Right kidney (tissue), 1 donor: ENCODE measurements at regions not wholly inside any gene's neighbourhood (a gene's known extent, or its start where the extent isn't known, plus 50 kb on each side); places are given as distances from the start of the nearest gene placed in this dataset.
"Not testable (repeated sequence)": the region's sequence is repeated elsewhere in the genome, so short reads cannot be mapped to it uniquely, and the experiment has no call there.

Source experiments
- DNase-seq: peaks from one replicate; pipeline ENCODE4 v3.0.0-alpha.2; 2016

DNA sequence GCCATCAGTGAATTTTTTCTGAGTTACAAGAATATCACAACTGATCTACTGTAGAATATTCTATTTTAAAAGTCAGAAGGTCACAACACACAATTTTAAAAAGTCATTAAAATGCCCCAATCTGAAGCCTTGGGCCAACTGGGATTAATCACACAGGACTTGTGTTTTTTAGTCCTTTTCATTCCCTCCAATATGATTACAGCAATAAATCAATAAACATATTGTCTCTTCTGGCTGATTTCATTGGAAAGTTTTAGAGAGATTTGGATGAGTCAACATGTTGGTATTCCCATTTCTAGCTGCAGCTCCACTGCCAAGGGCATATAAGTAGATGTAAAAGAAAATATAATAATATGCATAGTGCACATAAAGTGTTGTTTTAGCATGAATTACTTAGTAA lies 85.8 kb downstream of the NIBAN1 start:
- no peak for DNase-seq

DNA sequence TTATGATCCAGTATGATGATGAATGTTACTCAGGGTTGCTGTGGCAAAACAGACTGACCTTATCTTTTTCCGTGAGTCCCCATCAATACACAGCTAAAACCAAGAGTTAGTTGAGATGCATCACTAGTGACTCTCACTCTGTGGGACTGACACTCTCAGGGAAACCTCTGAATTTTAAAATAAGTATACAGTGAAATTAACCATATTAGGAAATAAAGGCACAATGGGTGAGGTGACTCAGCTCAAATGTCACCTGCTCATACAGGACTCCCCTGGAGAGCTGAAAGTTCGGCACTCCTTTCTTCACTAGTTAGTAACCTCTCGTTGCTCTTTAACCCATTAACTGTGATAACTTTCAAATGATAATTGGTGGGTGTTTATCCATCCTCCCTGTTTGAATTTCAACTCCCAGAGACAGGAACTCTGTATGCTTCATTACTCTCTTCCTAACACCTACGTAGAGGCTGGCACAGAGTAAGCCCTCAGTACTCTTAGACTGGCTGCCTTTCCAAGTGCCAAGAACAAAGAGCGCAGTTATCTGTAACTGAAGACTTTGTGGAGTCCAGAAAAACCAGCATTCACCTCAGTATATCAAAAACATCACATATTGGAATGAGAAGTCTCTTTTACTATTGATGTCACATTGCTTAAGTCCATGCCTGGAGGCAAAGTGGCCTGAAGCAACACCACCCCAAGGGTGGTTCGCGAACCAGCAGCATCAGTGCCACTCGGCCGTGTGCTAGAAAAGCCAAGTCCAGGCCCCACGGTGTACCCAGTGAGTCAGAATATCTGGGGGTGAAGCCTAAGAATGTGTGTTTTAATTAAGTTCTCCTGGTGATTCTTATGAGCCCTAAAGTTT lies 91.1 kb downstream of the NIBAN1 start:
- no peak for DNase-seq

- no peak for DNase-seq
Observed at GRCh38 chr1:184881941-184882913, 92.1 kb downstream of the NIBAN1 start.

DNA sequence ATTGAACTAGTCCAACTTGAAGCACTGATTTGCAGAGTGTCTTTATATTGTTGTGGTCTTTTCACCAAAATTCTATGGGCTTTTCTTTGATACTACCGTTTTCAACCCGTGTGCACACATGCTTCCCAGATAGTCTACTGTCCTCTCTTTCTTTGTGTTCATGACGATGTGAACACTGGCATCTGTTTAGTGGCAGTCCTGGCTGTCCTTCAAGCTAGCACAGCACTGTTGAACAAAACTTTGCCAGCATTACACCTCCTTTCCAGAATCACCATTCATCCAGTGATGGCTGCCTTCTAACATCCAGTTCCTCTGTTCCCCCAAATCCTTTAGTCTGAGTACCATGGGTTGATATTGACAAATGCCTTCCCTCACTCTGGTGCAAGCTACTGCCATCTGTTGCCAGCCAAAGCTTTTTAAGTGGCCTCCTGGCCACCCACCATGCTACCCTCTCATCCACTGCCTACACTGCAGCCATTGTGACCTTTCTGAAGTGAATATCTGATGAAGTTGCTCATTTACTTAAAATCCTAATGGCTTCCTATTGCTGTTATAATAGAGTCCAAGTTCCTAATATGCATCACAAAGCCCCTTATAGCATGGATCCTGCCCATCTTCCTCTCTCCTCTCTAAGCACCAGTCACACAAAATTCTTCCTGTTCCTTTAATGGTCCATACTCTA lies 94.3 kb downstream of the NIBAN1 start:
- DNase-seq = no peak

- DNase-seq = no peak
Observed at GRCh38 chr1:184878602-184879001, 95.7 kb downstream of the NIBAN1 start.

DNA sequence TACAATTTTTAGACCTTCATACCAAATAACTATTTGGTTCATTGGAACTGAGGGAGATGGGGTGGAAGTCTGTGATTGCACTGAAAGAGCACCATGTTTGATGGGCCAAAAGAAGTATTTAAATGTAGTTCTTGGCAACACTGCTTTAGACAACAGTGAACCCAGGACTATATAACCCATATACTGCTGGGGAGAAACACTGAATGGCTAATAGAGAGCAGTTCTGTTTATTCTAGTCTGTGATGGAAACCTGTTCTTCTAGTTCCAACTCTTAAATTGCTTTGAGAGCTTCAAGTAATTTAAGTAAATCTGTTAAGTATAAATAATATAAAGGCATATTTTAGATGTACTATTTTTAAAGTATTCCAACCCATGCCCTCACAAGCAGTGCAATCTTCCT lies 96.3 kb downstream of the NIBAN1 start:
- DNase-seq = no peak

DNA sequence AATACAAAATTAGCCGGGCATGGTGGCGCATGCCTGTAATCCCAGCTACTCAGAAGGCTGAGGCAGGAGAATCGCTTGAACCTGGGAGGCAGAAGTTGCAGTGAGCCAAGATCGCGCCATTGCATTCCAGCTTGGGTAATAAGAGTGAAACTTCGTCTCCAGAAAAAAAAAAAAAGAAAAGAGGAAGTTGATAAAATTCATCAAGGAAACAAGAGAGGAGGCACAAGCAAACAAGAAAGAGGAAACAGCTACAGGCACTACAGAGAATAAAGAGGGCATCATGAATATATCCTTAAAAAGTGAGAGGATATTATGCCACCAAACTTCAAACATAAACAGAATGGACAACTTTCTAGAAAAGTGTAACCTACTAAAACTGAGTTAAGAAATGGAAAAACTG lies 98.3 kb downstream of the NIBAN1 start:
- not testable (repeated sequence) for DNase-seq

DNA sequence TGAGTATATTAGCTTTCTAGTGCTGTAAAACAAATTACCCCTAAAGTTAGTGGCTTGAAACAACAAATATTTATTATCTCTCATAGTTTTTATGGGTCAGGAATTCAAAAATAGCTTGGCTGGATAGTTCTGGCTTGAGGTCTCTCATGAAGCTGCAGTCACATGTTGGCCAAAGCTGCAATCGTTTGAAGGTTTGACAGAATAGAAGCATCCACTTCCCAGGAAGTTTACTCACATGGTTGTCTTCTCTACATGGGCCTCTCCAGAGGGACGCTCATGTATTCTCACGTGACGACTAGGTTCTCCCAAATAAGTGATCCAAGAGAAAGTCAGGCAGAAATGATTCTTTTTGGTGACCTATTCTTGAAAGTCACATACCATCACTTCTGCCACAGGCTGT lies 99.1 kb downstream of the NIBAN1 start:
- DNase-seq = no peak

DNA sequence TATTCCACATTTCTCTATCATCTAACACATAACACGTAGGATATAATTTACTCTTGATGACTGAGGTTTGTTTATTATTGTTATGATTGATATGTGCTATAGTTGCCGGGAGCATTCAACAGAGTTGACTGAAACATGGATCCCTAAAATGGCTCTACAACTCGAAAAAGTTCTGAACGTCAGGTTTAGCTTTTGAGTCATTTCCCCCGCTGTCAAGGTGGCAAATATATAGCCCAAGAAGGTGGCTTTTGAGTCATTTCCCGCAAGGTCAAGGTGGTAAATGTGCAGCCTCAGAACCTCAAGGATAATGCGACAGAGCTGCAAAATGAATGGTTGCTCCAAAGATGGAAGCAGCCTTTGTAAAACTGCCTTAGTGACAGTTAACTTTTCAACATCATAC lies 104.0 kb downstream of the NIBAN1 start:
- no peak for DNase-seq

DNA sequence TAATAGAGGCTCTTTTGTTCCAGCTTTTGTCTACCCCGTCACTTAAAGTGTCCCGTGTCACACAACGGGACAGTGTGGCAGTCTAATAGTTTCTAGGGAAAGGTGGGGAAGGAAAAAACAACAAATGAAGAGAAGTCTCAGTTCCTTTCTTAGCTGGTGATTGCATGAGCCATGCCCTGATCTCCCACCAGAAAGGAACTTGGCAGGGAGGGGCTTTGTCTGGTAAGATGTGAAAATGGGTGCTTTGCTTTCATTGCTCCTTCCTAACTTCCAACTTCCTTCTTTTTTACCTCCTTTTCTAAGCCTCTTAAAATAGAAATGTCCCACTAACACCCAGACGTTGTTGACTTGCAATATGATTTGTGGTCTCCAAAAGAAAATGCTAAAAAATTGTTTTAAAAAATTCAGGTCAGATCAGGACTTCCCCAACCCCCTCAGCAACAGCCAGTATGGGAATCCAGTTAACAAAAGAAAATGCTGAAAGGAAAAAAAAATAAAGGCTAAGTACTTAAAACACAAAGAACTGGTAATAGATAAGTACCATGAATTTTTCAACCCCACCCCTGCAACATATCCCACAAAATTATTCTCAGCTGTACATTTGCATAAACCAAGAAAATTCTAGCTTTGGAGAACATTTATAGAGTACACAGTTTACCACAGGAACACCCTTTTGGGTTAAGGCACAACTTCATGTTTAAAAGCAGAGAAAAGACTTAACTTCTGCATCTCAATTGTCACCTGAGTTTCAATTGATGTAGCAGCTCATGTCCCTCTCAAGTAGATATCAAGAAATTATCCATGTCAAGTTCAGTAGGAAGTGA lies 106.2 kb downstream of the NIBAN1 start:
- DNase-seq = no peak

DNA sequence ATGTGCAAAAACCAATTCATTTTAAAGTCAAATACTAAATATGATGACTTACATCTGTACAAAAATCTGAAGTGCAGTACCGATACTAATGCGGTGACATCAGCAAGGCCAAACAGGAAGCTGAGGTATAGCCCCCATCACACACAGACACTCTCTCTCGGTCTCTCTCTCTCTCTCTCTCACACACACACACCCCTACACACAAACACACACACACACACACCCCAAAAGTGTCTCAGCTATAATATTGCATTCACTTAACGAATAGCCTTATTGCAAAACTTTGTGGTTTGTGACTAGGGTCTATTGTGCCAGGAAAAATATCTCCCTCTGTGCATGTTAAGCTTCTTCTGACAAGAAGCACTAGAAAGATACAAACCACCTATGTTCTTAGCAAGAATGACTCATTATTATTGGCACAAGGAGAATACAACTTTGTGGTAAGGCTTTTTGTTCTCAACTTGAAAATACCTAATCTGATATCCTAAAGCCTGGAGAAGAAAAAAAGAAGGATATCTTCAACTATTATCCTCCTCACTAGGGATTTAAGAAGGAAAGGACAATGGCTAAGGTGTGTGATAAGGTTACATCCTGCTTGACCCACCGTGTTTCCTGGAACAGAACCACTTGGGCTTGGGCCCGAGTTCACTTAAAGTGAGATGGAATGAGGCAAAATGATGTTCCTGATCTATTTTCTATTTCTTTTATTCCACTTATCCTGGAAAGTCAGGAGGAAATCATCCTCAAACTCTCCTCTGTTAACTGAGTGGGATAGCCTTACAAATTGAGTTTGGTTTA lies 107.1 kb downstream of the NIBAN1 start:
- no peak for DNase-seq

GRCh38 chr1:184866586-184866985 lies 107.7 kb downstream of the NIBAN1 start:
- no peak for DNase-seq

DNA sequence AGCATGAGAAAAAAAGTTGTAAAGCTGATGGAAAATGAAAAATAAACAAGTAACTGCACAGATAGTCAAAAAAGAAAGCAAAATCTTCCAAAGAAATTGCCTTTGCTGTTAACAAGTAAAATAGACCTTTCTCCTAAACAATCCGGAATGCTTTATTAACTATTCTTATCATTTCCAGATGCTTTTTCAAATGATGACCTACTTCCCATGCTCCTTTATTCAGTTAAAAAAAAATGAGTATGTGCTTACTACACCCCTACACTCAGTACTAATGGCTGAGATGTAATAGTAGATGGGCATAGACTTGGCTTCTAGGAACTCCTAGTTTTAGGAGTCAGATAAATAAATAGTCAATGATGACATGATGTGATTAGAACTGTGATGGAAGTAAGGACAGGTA lies 108.5 kb downstream of the NIBAN1 start:
- no peak for DNase-seq

DNA sequence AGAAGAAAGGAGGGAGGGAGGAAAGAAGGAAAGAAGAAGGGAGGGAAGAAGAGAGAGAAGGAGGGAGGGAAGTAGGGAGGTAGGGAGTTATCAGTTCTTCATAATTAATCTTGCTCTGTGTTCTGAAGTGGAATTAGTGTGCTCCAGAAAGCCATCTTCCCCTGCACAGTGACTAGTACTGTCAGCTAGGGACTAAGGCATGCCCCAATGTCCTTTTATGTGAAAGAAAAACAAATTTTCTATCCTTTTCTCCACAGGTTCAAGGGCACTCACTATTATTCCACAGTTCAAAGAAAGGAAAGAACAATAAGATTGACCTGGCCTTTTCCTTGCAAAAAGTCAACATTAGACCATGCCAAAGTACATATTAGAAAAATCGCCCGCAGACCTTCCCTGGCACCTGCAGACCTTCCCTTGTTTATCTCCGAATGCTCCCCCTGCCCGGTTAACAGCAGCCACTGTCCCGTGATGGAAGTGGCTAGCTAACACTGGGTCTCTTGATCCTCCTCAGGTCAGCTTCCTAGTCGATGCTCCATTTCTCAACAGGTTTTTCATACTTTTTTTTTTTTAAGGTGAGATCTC lies 107.2 kb upstream of the EDEM3 start:
- DNase-seq = no peak

DNA sequence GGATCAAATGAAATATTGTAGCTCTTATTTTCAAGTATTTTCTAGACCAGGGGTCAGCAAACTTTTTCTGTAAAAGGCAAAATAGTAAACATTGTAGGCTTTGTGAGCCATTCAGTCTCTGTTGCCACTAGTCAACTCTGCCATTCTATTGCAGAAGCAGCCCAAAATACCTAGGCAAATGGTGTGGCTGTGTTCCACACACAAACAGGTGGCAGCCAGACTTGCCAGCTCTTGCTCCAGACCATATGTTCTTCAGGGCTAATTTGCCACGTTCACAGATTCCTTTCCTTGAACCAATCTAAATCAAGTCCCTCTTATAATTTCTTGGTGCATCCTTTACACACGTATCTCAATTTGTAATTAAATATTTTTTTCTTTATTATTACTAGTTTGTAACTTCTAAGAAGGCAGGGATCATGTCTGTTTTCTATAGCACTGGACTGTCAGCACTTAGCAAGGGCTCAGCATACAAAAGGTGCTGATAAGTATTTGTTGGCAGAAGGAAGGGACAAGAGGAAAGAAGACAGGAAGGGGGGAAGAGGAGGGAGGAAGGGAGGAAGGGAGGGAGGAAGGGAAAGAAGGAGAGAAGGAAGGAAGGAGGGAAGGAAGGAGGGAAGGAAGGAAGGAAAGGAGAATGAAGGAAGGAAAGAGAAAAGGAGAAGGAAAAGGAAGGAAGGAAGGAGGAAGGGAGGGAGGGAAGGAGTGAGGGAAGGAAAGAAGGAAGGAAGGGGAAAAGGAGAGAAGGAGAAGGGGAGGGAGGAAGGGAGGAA lies 106.5 kb upstream of the EDEM3 start:
- no peak for DNase-seq

DNA sequence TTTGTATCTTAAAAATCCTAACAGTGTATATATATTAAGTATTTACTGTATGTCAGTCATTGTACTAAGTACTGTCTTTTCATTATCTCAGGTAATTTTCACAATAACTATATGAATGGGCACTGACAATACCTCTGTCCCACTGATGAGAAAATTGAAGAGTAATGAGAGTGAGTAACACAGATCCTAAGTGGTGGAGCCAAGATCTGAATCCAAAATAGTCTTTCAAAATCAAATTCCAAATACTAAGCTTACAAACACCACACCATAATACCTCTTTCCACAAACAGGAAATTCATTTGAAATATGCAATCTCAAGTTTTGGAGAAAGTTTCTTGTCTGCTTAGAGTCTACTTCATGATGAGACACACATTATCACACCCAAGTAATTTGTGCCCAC lies 105.9 kb upstream of the EDEM3 start:
- no peak for DNase-seq

DNA sequence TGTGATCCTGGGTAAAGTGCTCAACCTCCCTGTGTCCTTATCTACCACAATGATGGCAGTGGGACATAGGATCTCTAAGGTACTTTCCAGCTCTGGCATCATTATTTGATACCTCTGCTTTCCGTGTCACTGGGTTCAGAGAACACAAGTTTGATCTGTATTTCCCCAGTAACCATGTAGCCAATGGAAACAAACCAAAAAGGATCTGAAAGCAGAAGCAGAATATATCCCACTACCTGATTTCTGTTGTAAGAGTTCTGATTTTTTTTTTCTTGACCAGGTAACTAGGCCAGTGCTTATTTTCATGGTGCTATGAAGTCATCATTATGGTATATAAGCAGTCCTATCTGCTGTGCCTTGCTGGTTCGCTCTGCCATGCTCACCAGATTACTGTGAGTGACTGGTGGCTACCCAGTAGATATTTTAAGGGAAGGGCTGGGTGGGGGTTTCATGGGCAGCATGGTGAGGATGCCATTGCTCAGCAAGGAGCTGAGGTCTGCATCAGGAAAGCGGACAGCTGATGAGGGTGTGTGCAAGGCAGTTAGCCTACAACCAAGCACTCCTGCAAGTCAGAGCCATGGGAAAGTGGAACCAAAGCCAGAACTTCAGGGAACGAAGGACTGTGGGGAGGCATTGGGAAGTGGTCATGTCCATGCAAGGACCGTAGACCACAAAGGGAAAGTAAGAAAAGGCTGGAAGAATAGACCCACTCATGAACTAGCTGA lies 104.9 kb upstream of the EDEM3 start:
- DNase-seq = no peak

- no peak for DNase-seq
Observed at GRCh38 chr1:184858288-184858687, 103.6 kb upstream of the EDEM3 start.

DNA sequence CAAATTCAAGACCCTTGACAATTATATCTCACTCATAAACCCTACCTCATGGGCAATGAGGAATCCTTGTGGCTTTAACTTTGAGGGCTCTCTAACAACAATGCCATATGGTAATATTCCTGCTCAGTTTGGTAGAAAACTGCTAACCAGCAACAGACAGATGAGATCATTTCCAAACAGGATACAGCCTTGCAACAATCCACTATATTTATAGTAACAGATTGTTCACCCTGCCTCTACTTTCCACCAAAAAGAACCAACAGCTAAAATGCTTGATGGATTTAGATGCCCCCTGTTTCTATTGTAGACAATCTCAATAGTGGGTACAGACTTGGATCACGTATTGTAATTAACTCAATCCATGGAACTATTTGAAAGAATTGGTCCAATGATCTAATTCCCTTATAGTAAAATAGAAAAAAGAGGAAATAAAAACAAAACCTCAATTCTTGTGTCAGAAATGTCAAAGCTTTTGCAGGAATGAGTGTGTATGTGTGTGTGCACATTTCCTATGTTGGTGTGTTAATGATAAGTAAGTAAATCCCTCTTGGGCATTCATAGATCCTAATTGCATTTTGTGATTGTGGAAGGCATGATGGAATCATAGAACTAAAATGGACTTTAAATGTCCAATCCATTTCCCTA lies 100.0 kb upstream of the EDEM3 start:
- DNase-seq = no peak
